Right lobe of liver (tissue), 6 donors: ENCODE measurements at regions not wholly inside any gene's neighbourhood (a gene's known extent, or its start where the extent isn't known, plus 50 kb on each side); places are given as distances from the start of the nearest gene placed in this dataset.

Experiments
- ATAC-seq, 4 donors: fragments of 200-7000 bp; cut with Tn5 transposase; one replicate each; pipeline ENCODE4 v1.9.1; 2020; ENCODE audit warnings: mild to moderate bottlenecking in 4 of 4, moderate library complexity in 4 of 4
- DNase-seq, 3 donors: peaks; one replicate each; pipeline ENCODE4 v3.0.0-alpha.2; 2020
- H3K27ac ChIP-seq, 3 donors: fragments of 200-600 bp; one replicate each; pipeline ENCODE4 v1.8.0; 2022
- H3K27me3 ChIP-seq, 2 donors: fragments of 200-600 bp; one replicate each; pipeline ENCODE4 v1.8.0; 2022
- H3K36me3 ChIP-seq, 4 donors: fragments of 200-600 bp; sonication (generic) in 1 of 4; one replicate each; pipeline versions ENCODE4 v1.5.1 to v1.8.0; 2017 to 2022; ENCODE audit warnings: control low read depth in 1 of 4
- H3K4me1 ChIP-seq, 4 donors: fragments of 200-600 bp; sonication (generic) in 1 of 4; one replicate each; pipeline versions ENCODE4 v1.5.1 to v1.8.0; 2017 to 2022; ENCODE audit warnings: control low read depth in 1 of 4
- H3K4me3 ChIP-seq, 3 donors: fragments of 200-600 bp; one replicate each; pipeline ENCODE4 v1.8.0; 2022
- H3K9me3 ChIP-seq, 4 donors: fragments of 200-600 bp; sonication (generic) in 1 of 4; one replicate each; pipeline versions ENCODE4 v1.5.1 to v1.8.0; 2017 to 2022; ENCODE audit warnings: control low read depth in 1 of 4
- CTCF ChIP-seq, 4 donors: fragments of 200-600 bp in 3 of 4; fragments of 450-650 bp in 1 of 4; IDR thresholded peaks; one replicate each; pipeline versions ENCODE4 v1.5.1 to v1.8.0; 2016 to 2022; ENCODE audit warnings: antibody characterized with exemption in 4 of 4, mild to moderate bottlenecking in 2 of 4
- POLR2A ChIP-seq: fragments of 450-650 bp; IDR thresholded peaks from one replicate; pipeline ENCODE4 v1.6.1; 2017; ENCODE audit warnings: antibody characterized with exemption, mild to moderate bottlenecking
- WGBS: methylation state at CpG from one replicate; pipeline ENCODE4 v1.1.6; 2018; ENCODE audit warnings: low coverage, low lambda C conversion rate; ENCODE audit not compliant: insufficient coverage; ENCODE audit errors: missing lambda C conversion rate; 5-methylcytosine and 5-hydroxymethylcytosine counted together
- intact Hi-C, 2 donors: fragments of 100-400 bp; cut with DNase I; formaldehyde crosslinking; loops; one replicate each; pipeline versions ENCODE4 v1.11.2 to v1.14.1; 2022
- donor health status: DM: no; HTN: yes; CAD: no.
- donor health status: DM: no; HTN: no; CAD: no.
- donor health status: DM: no; HTN: no; CAD: no.
- donor health status: DM: no; HTN: yes; CAD: no.
- donor health status: DM: no; HTN: yes; CAD: no.

- Histone ChIP-seq H3K27ac (no peak overlapping the region), H3K9me3 (no peaks in the 10 kb centered on the region), H3K4me1 (no peaks in the 10 kb centered on the region), H3K4me3 (no peak overlapping the region), H3K27me3 (no peaks in the 10 kb centered on the region), H3K36me3 (no peaks in the 10 kb centered on the region)
- ATAC-seq, result no peak
- WGBS, result 55% methylated on average over 1 of the region's 1 CpG
- intact Hi-C loops, result no loop called here
- DNase-seq, result no peak
- no peak for TF ChIP-seq CTCF (IDR thresholded peaks at IDR 0.05)
- TF ChIP-seq POLR2A, result no peak
Observed at GRCh38 chr6:49030251-49031020, 432.6 kb downstream of the MMUT start.

DNA sequence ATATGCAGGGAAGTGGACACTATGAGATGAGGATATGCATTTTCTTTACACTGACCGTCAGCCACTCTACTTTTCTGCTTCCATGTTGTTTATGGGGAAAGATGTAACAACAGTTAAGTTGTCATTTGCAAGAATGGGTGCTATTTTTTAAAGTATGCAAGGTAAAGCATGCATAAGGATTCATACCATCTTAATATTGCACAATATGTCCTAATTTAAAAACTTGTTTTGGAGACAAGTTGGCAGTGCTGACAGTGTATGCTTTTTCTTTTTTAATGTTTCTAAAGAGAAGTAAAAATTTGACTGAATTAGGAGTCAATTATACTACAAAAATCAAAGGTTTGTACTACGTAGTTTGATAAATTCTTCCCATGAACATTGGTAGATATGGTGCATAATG, 435.4 kb downstream of the MMUT start:
- Histone ChIP-seq H3K4me3 (no peak overlapping the region), H3K36me3 (no peaks in the 10 kb centered on the region), H3K27ac (no peak overlapping the region), H3K9me3 (peaks cover 0 to 4% (median 0%) of the 10 kb centered on the region in 4 donors), H3K27me3 (no peaks in the 10 kb centered on the region), H3K4me1 (no peaks in the 10 kb centered on the region)
- DNase-seq (no peak), ATAC-seq (no peak)
- 55% methylated on average over 2 of the region's 2 CpGs for WGBS
- no peak for TF ChIP-seq CTCF (IDR thresholded peaks at IDR 0.05)
- no peak for TF ChIP-seq POLR2A
- intact Hi-C loops, result no loop called here

GRCh38 chr6:49025273-49026240, 437.5 kb downstream of the MMUT start:
- Histone ChIP-seq H3K27ac (no peak overlapping the region), H3K27me3 (no peaks in the 10 kb centered on the region), H3K4me1 (no peaks in the 10 kb centered on the region), H3K4me3 (no peak overlapping the region), H3K36me3 (no peaks in the 10 kb centered on the region), H3K9me3 (peaks cover 0 to 4% (median 0%) of the 10 kb centered on the region in 4 donors)
- WGBS, result 25% methylated on average over 1 of the region's 2 CpGs
- TF ChIP-seq CTCF (IDR thresholded peaks at IDR 0.05) (no peak), POLR2A (no peak)
- ATAC-seq (no peak), DNase-seq (no peak)
- intact Hi-C loops, result no loop called here

DNA sequence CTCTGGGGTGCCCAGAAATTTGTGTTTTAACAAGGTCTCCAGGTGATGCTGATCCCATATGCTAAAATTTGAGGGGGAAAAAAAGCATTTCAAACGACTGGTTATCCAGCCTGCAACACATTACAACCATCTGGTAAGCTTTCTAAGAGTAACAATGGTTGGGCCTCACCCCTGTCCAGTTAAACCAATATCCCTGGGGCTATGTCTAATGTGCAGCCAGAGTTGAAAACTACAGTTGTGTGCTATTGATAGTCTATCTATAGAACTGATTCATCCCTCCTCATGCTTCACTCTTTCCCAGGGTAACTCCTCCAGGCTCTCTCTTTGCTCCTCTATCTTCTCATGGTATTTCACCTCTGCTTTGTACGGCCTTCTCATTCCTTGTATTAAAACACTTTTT, 458.3 kb downstream of the MMUT start:
- no peaks in the 10 kb centered on the region for H3K4me1 ChIP-seq
- DNase-seq (no peak), ATAC-seq (no peak)
- 18% methylated on average over 2 of the region's 2 CpGs for WGBS
- no peaks in the 10 kb centered on the region for H3K27me3 ChIP-seq
- intact Hi-C loops, result no loop called here
- no peak overlapping the region for H3K4me3 ChIP-seq
- no peaks in the 10 kb centered on the region for H3K9me3 ChIP-seq
- H3K36me3 ChIP-seq, result no peaks in the 10 kb centered on the region
- no peak overlapping the region for H3K27ac ChIP-seq
- TF ChIP-seq CTCF (IDR thresholded peaks at IDR 0.05), result no peak
- no peak for TF ChIP-seq POLR2A
